CD14-positive monocyte (primary cell): ENCODE measurements at regions not wholly inside any gene's neighbourhood (a gene's known extent, or its start where the extent isn't known, plus 50 kb on each side); places are given as distances from the start of the nearest gene placed in this dataset.

Experiments
- DNase-seq, 3 donors: peaks; one replicate each; pipeline ENCODE4 v3.0.0-alpha.2; 2011 to 2022
- H2AFZ ChIP-seq: 2 replicates; pipeline ENCODE4 v1.6.0; 2012; ENCODE audit warnings: mild to moderate bottlenecking, low read depth, low read length, inconsistent platforms; ENCODE audit not compliant: insufficient read depth, poor library complexity, severe bottlenecking
- H3K27ac ChIP-seq, 2 donors: 1 replicate in 1 of 2; 2 replicates in 1 of 2; pipeline ENCODE4 v1.5.1; 2012 to 2013; ENCODE audit warnings: low read length in 2 of 2, control low read depth in 1 of 2, inconsistent platforms in 1 of 2, low read depth in 1 of 2, mild to moderate bottlenecking in 1 of 2
- H3K27me3 ChIP-seq, 2 donors: one replicate each; pipeline versions ENCODE4 v1.6.0 to v1.6.1; 2011 to 2013; ENCODE audit warnings: low read length in 2 of 2; ENCODE audit not compliant: control insufficient read depth in 2 of 2, insufficient read depth in 2 of 2
- H3K36me3 ChIP-seq, 2 donors: replicated peaks in 1 of 2; 1 replicate in 1 of 2; 2 replicates in 1 of 2; pipeline versions ENCODE4 v1.5.1 to v1.6.1; 2012 to 2013; ENCODE audit warnings: low read length in 2 of 2, control low read depth in 1 of 2, inconsistent platforms in 1 of 2, mild to moderate bottlenecking in 1 of 2; ENCODE audit not compliant: insufficient read depth in 2 of 2, control insufficient read depth in 1 of 2
- H3K4me1 ChIP-seq, 2 donors: 1 replicate in 1 of 2; 2 replicates in 1 of 2; pipeline versions ENCODE4 v1.5.1 to v1.6.1; 2012 to 2013; ENCODE audit warnings: low read length in 2 of 2, control low read depth in 1 of 2, inconsistent platforms in 1 of 2, mild to moderate bottlenecking in 1 of 2, moderate library complexity in 1 of 2; ENCODE audit not compliant: insufficient read depth in 2 of 2, control insufficient read depth in 1 of 2
- H3K4me2 ChIP-seq: replicated peaks from 2 replicates; pipeline ENCODE3; 2012; ENCODE audit warnings: low read length, moderate library complexity, mild to moderate bottlenecking; ENCODE audit not compliant: poor library complexity, severe bottlenecking; ENCODE audit errors: extremely low read depth
- H3K4me3 ChIP-seq, 3 experiments: fragments of 200-600 bp in 1 of 3; sonication (generic) in 1 of 3; replicated peaks in 1 of 3; 1 replicate in 2 of 3; 2 replicates in 1 of 3; pipeline ENCODE4 v1.5.1; 2011 to 2013; ENCODE audit warnings: low read length in 3 of 3, mild to moderate bottlenecking in 3 of 3, control low read depth in 2 of 3, low read depth in 2 of 3, inconsistent platforms in 1 of 3, moderate library complexity in 1 of 3
- H3K79me2 ChIP-seq: 2 replicates; pipeline ENCODE4 v1.6.0; 2012; ENCODE audit warnings: mild to moderate bottlenecking, control low read depth, inconsistent platforms, low read length, moderate library complexity; ENCODE audit not compliant: insufficient read depth
- H3K9ac ChIP-seq: 2 replicates; pipeline ENCODE4 v1.6.0; 2017; ENCODE audit warnings: low read length, mild to moderate bottlenecking; ENCODE audit not compliant: insufficient read depth, poor library complexity, severe bottlenecking
- H3K9me3 ChIP-seq, 2 donors: replicated peaks in 1 of 2; 1 replicate in 1 of 2; 2 replicates in 1 of 2; pipeline versions ENCODE4 v1.5.1 to v1.6.1; 2012 to 2013; ENCODE audit warnings: low read length in 2 of 2, control low read depth in 1 of 2; ENCODE audit not compliant: control insufficient read depth in 1 of 2, insufficient read depth in 1 of 2
- H4K20me1 ChIP-seq: 2 replicates; pipeline ENCODE4 v1.6.0; 2012; ENCODE audit warnings: mild to moderate bottlenecking, low read length, control low read depth, moderate library complexity; ENCODE audit not compliant: insufficient read depth
- H3K27ac Mint-ChIP-seq, 7 donors: one replicate each; pipeline ENCODE4 v1.8.0; 2020; ENCODE audit warnings: mild to moderate bottlenecking in 7 of 7, mixed read lengths in 7 of 7, moderate library complexity in 6 of 7, inconsistent platforms in 2 of 7
- H3K27me3 Mint-ChIP-seq, 3 donors: one replicate each; pipeline ENCODE4 v1.8.0; 2021 to 2022; ENCODE audit warnings: low read depth in 3 of 3, mild to moderate bottlenecking in 3 of 3, mixed read lengths in 3 of 3, moderate library complexity in 3 of 3, inconsistent platforms in 1 of 3
- H3K36me3 Mint-ChIP-seq, 2 donors: one replicate each; pipeline ENCODE4 v1.8.0; 2020; ENCODE audit warnings: mixed read lengths in 2 of 2, inconsistent platforms in 1 of 2, mild to moderate bottlenecking in 1 of 2
- H3K4me1 Mint-ChIP-seq: one replicate; pipeline ENCODE4 v1.8.0; 2020; ENCODE audit warnings: mild to moderate bottlenecking, mixed read lengths
- H3K4me3 Mint-ChIP-seq, 2 donors: one replicate each; pipeline ENCODE4 v1.8.0; 2020; ENCODE audit warnings: mild to moderate bottlenecking in 2 of 2, mixed read lengths in 2 of 2, moderate library complexity in 1 of 2
- H3K9me3 Mint-ChIP-seq, 7 donors: one replicate each; pipeline ENCODE4 v1.8.0; 2020 to 2022; ENCODE audit warnings: mixed read lengths in 7 of 7, mild to moderate bottlenecking in 6 of 7, moderate library complexity in 6 of 7, inconsistent platforms in 2 of 7
- WGBS: methylation state at CpG from one replicate; pipeline ENCODE4 v1.1.5; 2013; ENCODE audit warnings: missing lambda C conversion rate; ENCODE audit not compliant: insufficient coverage; 5-methylcytosine and 5-hydroxymethylcytosine counted together
- intact Hi-C, 2 donors: fragments of 100-400 bp; cut with micrococcal nuclease; formaldehyde crosslinking; loops; one replicate each; pipeline versions ENCODE4 v1.15.0 to v1.15.1; 2023
- TF ChIP-seq, protein P1 (sequence below): fragments of 200-600 bp; IDR thresholded peaks from one replicate; pipeline ENCODE4 v1.8.0; 2022; ENCODE audit warnings: antibody characterized with exemption, mild to moderate bottlenecking

DNA sequence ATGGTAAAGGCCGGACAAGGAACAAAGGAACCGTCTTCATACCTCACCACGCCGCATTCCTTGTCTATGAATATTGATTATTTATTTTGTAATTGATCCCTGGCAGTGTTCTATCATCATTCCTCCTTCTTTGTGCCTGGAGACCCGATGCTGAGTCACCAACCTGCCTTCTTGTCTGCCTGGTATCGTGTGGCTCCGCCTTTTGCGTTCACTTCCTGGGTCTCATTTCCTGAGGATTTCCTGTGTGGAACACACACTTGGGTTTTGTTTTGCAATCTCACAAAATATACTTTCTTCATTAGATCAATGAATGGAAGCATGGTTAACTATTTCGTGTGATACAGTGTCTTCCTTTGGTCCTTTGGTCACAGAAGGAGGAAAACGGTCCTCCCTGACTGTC lies 95.5 kb upstream of the SNTG2 start:
- peak overlapping the region; percentile 21 for H3K4me2 ChIP-seq
- peak overlapping the region in 1 of 2 donors; percentile 30 for H3K27ac ChIP-seq
- H3K4me3 ChIP-seq, result no peak overlapping the region
- H3K4me1 Mint-ChIP-seq, result peaks cover 9% of the 10 kb centered on the region
- peak overlapping the region in 3 of 7 donors; percentile 47 to 70 (median 62) for H3K27ac Mint-ChIP-seq
- no peak overlapping the region for H3K9ac ChIP-seq
- H3K9me3 Mint-ChIP-seq, result peaks cover 2 to 21% (median 14%) of the 10 kb centered on the region in 7 donors
- peaks cover 0 to 3% of the 10 kb centered on the region in 2 donors for H3K9me3 ChIP-seq
- peaks cover 0 to 3% (median 0%) of the 10 kb centered on the region in 3 donors for H3K27me3 Mint-ChIP-seq
- H3K4me3 Mint-ChIP-seq, result peak overlapping the region in 1 of 2 donors; percentile 77
- peak in 1 of 3 donors; percentile 55 for DNase-seq
- no peaks in the 10 kb centered on the region for H3K36me3 ChIP-seq
- no peaks in the 10 kb centered on the region for H3K27me3 ChIP-seq
- intact Hi-C loops, result no loop called here
- H2AFZ ChIP-seq, result no peak overlapping the region
- no peaks in the 10 kb centered on the region for H3K36me3 Mint-ChIP-seq
- TF ChIP-seq, protein P1, sequence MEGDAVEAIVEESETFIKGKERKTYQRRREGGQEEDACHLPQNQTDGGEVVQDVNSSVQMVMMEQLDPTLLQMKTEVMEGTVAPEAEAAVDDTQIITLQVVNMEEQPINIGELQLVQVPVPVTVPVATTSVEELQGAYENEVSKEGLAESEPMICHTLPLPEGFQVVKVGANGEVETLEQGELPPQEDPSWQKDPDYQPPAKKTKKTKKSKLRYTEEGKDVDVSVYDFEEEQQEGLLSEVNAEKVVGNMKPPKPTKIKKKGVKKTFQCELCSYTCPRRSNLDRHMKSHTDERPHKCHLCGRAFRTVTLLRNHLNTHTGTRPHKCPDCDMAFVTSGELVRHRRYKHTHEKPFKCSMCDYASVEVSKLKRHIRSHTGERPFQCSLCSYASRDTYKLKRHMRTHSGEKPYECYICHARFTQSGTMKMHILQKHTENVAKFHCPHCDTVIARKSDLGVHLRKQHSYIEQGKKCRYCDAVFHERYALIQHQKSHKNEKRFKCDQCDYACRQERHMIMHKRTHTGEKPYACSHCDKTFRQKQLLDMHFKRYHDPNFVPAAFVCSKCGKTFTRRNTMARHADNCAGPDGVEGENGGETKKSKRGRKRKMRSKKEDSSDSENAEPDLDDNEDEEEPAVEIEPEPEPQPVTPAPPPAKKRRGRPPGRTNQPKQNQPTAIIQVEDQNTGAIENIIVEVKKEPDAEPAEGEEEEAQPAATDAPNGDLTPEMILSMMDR, result no peak
- WGBS, result no CpG with 5 or more reads among the region's 10 CpGs
- peaks cover 17 to 30% of the 10 kb centered on the region in 2 donors for H3K4me1 ChIP-seq
- H3K79me2 ChIP-seq, result no peaks in the 10 kb centered on the region
- no peaks in the 10 kb centered on the region for H4K20me1 ChIP-seq

- 27% methylated on average over 2 of the region's 3 CpGs for WGBS
- no peaks in the 10 kb centered on the region for H3K79me2 ChIP-seq
- peaks cover 2 to 21% (median 14%) of the 10 kb centered on the region in 7 donors for H3K9me3 Mint-ChIP-seq
- intact Hi-C loops, result no loop called here
- no peaks in the 10 kb centered on the region for H3K36me3 ChIP-seq
- H3K4me2 ChIP-seq, result no peak overlapping the region
- H3K27me3 ChIP-seq, result no peaks in the 10 kb centered on the region
- H2AFZ ChIP-seq, result no peak overlapping the region
- no peak overlapping the region for H3K4me3 ChIP-seq
- H3K27ac ChIP-seq, result peak overlapping the region in 1 of 2 donors; percentile 30
- H3K27ac Mint-ChIP-seq, result peak overlapping the region in 2 of 7 donors; percentile 62 to 70
- H3K27me3 Mint-ChIP-seq, result peaks cover 0 to 3% (median 0%) of the 10 kb centered on the region in 3 donors
- H3K4me3 Mint-ChIP-seq, result peak overlapping the region in 1 of 2 donors; percentile 77
- TF ChIP-seq, protein P1, result no peak
- H3K4me1 ChIP-seq, result peaks cover 17 to 30% of the 10 kb centered on the region in 2 donors
- H3K9ac ChIP-seq, result no peak overlapping the region
- H3K36me3 Mint-ChIP-seq, result no peaks in the 10 kb centered on the region
- H3K4me1 Mint-ChIP-seq, result peaks cover 9% of the 10 kb centered on the region
- no peak for DNase-seq
- H3K9me3 ChIP-seq, result peaks cover 0 to 3% of the 10 kb centered on the region in 2 donors
- no peaks in the 10 kb centered on the region for H4K20me1 ChIP-seq
Observed at GRCh38 chr2:854460-854859, 96.2 kb upstream of the SNTG2 start.
